Hematopoietic multipotent progenitor cell treated with erythropoietin and hydrocortisone succinate and interleukin-3 and kit ligand, for 4 days (in vitro differentiated cells): ENCODE measurements at regions not wholly inside any gene's neighbourhood (a gene's known extent, or its start where the extent isn't known, plus 50 kb on each side); places are given as distances from the start of the nearest gene placed in this dataset.
"Not testable (repeated sequence)": the region's sequence is repeated elsewhere in the genome, so short reads cannot be mapped to it uniquely, and the experiment has no call there.

Experiments used
- DNase-seq: peaks from one replicate; pipeline ENCODE4 v3.0.0-alpha.2; 2015

GRCh38 chr13:24997367-24997967 is 98.5 kb upstream of the PABPC3 start:
- DNase-seq: peak; percentile 71

GRCh38 chr13:24998433-24998832 is 97.5 kb upstream of the PABPC3 start:
- no peak for DNase-seq

GRCh38 chr13:25001476-25002206 is 94.3 kb upstream of the PABPC3 start:
- peak; percentile 59 for DNase-seq

GRCh38 chr13:25002311-25002710 is 93.6 kb upstream of the PABPC3 start:
- not testable (repeated sequence) for DNase-seq

DNA sequence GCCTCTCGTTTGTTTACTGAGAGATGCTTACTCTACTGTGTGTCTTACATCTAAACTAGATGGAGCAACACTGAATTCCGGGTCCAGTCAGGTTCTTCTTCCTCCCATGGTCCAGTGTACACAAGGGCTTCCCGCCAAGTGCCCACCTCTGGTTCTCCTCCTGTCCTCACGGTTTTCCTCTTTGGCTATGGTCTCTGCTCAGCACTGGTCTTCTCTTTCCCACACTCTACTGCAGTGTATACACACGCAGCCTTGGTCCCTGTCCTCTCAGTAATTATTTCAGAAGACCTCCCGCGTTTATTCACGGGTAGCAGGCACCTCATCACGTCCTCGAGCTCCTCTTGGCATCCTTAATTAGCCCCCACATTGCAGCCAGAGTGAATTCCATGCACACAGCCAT is 91.4 kb upstream of the PABPC3 start:
- not testable (repeated sequence) for DNase-seq

- peak; percentile 79 for DNase-seq
Measured at GRCh38 chr13:25005050-25005497, 90.9 kb upstream of the PABPC3 start.

DNA sequence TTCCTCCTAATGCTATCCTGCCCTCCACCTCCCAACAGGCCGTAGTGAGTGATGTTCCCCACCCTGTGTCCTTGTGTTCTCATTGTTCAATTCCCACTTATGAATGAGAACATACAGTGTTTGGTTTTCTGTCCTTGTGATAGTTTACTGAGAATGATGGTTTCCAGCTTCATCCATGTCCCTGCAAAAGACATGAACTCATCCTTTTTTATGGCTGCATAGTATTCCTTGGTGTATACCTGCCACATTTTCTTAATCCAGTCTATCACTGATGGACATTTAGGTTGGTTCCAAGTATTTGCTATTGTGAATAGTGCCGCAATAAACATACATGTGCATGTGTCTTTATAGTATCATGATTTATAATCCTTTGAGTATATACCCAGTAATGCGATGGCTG is 88.5 kb upstream of the PABPC3 start:
- DNase-seq: not testable (repeated sequence)

- DNase-seq: peak; percentile 86
Measured at GRCh38 chr13:25014398-25014973, 81.5 kb upstream of the PABPC3 start.

DNA sequence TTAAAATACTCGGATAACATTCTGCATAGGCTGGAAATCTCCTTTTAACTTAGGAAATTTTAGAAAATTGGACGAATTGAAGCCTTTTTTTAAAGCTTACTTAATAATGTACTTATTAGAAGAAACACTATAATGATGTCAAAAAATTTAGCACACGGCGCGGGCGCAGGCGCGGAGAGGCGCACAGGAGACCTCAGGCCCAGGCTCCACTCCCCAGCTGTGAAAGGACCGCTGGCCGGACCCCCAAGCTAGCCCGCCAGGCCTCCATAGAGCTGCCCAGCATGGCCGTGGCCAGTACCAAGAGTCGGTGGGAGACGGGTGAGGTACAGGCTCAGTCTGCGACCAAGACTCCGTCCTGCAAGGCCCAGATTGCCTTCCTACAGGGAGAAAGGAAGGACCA is 78.8 kb upstream of the PABPC3 start:
- not testable (repeated sequence) for DNase-seq

DNA sequence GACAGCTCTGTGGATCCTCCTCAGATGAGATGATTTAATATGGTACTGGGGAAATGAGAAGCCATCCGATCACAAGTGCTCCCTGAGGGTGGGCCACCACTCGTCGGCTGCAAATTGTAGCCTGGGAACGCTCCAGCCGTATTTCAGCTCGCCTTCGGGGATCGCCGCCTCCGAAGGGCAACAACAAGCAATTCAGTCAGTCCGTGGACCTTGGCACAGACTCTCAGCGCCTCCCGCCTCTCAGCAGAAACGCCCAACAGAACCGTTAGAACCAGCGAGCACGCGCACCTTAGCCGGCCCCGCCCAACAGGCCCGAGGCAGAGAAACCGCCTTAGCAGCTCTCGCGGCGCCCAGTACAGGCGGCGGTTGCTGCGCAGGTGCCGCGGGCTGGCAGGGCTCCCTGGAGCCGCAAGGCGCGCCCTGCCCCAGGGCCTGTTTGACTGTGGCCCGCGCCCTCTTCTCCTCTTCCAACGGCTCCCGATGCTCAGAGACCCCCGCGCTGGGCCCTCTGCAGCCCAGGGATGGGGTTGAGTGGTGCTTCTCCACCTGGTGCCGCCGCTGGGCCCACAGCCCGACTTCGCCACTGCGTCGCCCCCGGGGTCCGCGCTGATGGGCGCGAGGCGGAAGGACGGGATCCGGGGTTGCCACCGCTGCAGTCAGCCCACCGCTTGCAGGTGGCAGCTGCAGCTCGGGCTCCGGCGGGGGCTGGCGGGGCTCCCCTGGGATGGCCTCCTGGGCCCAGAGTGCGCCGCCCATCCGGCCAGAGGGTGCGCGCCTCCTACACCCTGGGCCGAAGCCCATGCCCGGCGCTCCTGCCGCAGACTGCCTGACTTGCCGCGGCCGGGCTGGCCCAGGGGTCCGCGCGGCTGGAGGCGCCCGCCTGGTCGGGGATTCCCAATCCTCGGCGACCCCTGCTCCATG is 77.9 kb upstream of the PABPC3 start:
- DNase-seq: peak; percentile 87

DNA sequence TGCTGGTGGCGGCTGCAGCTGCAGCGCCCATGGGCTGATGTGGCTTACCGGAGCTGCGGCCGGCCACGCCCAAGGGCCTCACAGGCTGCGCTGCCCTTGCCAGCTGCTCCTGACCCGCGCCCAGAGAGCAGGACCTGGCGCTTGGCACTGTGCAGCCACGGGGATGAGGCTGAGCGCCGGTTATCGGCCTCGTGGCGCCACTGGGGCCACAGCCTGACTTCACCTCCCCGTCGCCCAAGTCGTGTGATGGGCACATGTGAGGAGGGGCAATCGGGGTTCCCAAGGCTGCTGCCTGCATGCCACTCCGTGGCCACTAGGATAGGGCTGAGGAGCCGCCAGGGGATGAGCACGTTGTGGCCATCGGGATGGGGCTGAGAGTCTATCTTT is 77.2 kb upstream of the PABPC3 start:
- DNase-seq: peak; percentile 67

DNA sequence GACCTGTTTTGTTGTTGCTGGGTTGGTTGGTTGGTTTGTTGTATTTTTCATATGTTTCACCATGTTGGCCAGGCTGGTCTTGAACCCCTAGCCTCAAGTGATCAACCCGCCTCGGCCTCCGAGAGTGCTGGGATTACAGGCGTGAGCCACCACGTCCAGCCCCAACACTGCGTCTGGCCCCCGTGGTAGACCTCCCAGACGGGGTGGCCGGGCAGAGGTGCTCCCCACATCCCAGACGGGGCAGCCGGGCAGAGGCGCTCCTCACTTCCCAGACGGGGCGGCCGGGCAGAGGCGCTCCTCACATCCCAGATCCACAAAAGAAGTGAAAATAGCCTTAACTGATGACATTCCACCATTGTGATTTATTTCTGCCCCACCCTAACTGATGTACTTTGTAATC is 76.2 kb upstream of the PABPC3 start:
- DNase-seq: not testable (repeated sequence)

DNA sequence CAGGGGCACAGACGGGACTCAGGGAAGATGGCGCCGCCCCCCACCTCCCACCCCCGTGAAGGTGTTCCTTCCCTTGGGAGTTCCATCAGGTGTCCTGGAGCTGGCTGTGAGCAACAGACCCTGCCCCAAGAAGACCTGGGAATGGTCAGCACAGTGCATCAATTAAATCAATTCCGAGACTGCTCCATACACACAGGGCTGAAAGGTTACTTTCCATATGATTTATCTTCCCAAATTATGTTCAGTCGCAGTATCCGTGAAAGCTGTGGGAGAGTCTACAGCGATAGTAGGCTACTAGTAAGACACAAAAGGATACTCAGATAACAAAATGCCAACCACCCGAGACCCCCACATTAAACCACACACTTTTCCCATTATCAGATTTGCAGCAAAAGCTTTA is 71.8 kb upstream of the PABPC3 start:
- DNase-seq: no peak

DNA sequence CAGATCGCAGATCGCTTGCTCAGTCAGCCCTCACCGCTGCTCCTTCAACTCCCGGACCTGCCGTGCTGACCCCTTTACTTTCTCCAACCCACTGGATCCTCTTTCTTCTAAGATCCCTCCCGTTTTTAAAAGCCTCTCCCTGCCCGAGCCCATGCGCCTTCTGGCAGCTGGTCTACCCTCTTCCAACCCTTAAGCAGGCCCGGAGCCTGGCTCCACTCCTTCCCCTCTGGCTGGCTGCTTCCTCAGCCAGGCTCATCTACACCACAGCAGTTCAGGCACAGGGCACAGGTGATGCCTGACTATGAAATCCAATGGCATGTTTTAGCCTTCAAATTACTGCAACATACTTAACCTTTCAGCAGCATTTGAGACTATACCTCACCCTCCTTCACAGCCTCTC is 63.8 kb upstream of the PABPC3 start:
- DNase-seq: no peak

DNA sequence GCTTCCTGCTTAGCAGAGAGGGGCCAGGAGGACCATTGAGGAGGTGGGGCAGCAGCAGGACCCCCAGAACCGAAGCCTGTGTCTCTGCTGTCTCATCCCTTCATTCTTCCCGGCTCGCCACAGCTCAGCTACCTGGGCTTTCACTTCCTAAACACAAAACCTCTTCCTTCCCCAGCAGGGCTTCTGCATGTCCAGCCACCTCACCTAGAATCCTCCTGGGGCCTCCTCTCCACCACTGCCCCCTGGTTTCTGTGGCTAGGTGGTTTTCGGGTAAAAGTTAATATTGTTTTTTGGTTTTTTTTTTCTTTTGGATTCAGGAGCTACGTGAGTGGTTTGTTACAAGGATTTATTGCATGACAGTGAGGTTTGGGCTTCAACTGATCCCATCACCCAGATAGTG is 61.8 kb upstream of the PABPC3 start:
- no peak for DNase-seq

GRCh38 chr13:25037057-25037813 is 58.7 kb upstream of the PABPC3 start:
- peak; percentile 88 for DNase-seq

GRCh38 chr13:25042151-25042865 is 53.6 kb upstream of the PABPC3 start:
- DNase-seq: peak; percentile 43

DNA sequence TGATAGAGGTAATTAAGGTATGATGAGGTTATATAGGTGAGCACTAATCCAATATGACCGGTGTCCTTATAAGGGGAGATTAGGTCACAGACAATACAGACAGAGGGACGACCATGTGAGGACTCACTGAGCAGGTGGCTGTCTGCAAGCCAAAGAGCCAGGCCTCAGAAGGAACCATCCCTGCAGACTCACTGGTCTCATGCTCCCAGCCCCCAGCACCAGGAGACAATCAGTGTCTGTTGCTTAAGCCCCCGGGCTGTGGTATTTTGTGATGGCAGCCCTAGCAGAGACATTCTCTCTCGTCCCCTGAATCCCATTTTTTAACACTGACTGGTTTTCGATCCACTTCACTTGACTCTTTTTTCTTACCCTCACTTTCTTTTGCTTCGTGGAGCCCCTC is 51.9 kb upstream of the PABPC3 start:
- no peak for DNase-seq
